GM12878 (cell line): ENCODE measurements at regions not wholly inside any gene's neighbourhood (a gene's known extent, or its start where the extent isn't known, plus 50 kb on each side); places are given as distances from the start of the nearest gene placed in this dataset.

ENCODE experiments used
- ATAC-seq: fragments of 200-7000 bp; cut with Tn5 transposase; 3 replicates; pipeline ENCODE4 v1.9.1; 2020; ENCODE audit warnings: mild to moderate bottlenecking, moderate library complexity
- BruUV-seq: library from RNA; stranded (reverse); fragments of 400-500 nt; replicated peaks from 2 replicates; lab custom pipeline; 2021; lab: Mats Ljungman, UMichigan
- CTCF ChIA-PET: fragments of 300-600 bp; sonication (Branson Sonifier 250); formaldehyde crosslinking; extraction: SDS; loops from one replicate; lab custom pipeline; 2021; ENCODE audit warnings: inconsistent platforms; lab: Yijun Ruan, JAX
- POLR2A ChIA-PET: fragments of 350-600 bp; formaldehyde crosslinking; extraction: SDS; loops from one replicate; lab custom pipeline; 2021; ENCODE audit warnings: inconsistent platforms; lab: Charles Lee
- RAD21 ChIA-PET: fragments of 300-600 bp; sonication (Branson Sonifier 250); formaldehyde crosslinking; loops from one replicate; lab custom pipeline; 2023; ENCODE audit warnings: antibody characterized with exemption; ENCODE audit not compliant: unreplicated experiment; lab: Charles Lee
- SMC1A ChIA-PET: fragments of 300-600 bp; sonication (Branson Sonifier 250); formaldehyde crosslinking; loops from one replicate; lab custom pipeline; 2023; ENCODE audit not compliant: unreplicated experiment, uncharacterized antibody; lab: Charles Lee
- DNase-seq: peaks from one replicate; pipeline ENCODE4 v3.0.0-alpha.2; 2011; ENCODE audit warnings: low read depth, low spot score
- FAIRE-seq: peaks from 3 replicates; lab custom pipeline; 2011; peaks lifted over from hg19 to GRCh38; lab: Jason Lieb, UNC
- H2AFZ ChIP-seq: 2 replicates; pipeline ENCODE4 v1.6.0; 2011; ENCODE audit warnings: low read depth, low read length, control low read depth; ENCODE audit not compliant: control insufficient read depth
- H3K27ac ChIP-seq: 2 replicates; pipeline ENCODE4 v1.5.1; 2011; ENCODE audit warnings: control low read depth; ENCODE audit not compliant: control insufficient read depth, insufficient read depth
- H3K27me3 ChIP-seq, 2 experiments: replicated peaks in 1 of 2; 2 replicates each; pipeline versions ENCODE4 v1.6.0 to v1.6.1; 2011; ENCODE audit warnings: low read length in 1 of 2; ENCODE audit not compliant: control insufficient read depth in 2 of 2, insufficient read depth in 2 of 2
- H3K36me3 ChIP-seq, 2 experiments: 2 replicates each; pipeline ENCODE4 v1.5.1; 2011; ENCODE audit warnings: low read length in 1 of 2; ENCODE audit not compliant: control insufficient read depth in 2 of 2, insufficient read depth in 2 of 2
- H3K4me1 ChIP-seq: 2 replicates; pipeline ENCODE4 v1.6.1; 2011; ENCODE audit warnings: mild to moderate bottlenecking, low read length, moderate library complexity, mixed read lengths; ENCODE audit not compliant: control insufficient read depth, insufficient read depth
- H3K4me2 ChIP-seq: 2 replicates; pipeline ENCODE4 v1.6.0; 2011; ENCODE audit warnings: control low read depth; ENCODE audit not compliant: control insufficient read depth, insufficient read depth
- H3K4me3 ChIP-seq: fragments of 200-600 bp; sonication (generic); 2 replicates; pipeline ENCODE4 v1.5.1; 2016
- H3K79me2 ChIP-seq: 2 replicates; pipeline ENCODE4 v1.6.0; 2011; ENCODE audit warnings: low read length; ENCODE audit not compliant: control insufficient read depth, insufficient read depth
- H3K9ac ChIP-seq: 2 replicates; pipeline ENCODE4 v1.8.0; 2011; ENCODE audit warnings: low read length, control low read depth, mixed read lengths; ENCODE audit not compliant: control insufficient read depth, insufficient read depth
- H3K9me3 ChIP-seq: replicated peaks from 3 replicates; pipeline ENCODE4 v1.5.1; 2011; ENCODE audit warnings: mild to moderate bottlenecking, low read length; ENCODE audit not compliant: control insufficient read depth, insufficient read depth
- H4K20me1 ChIP-seq: 2 replicates; pipeline ENCODE4 v1.6.0; 2011; ENCODE audit not compliant: control insufficient read depth, insufficient read depth
- FOXM1 ChIP-seq: IDR thresholded peaks from 2 replicates; pipeline ENCODE4 v1.6.1; 2012; ENCODE audit warnings: low read depth, mild to moderate bottlenecking, inconsistent platforms, low read length, moderate library complexity
- MTA3 ChIP-seq: IDR thresholded peaks from 2 replicates; pipeline ENCODE4 v1.6.1; 2012; ENCODE audit warnings: low read length, inconsistent platforms, borderline replicate concordance
- NFXL1 ChIP-seq: fragments of 450-650 bp; IDR thresholded peaks from 2 replicates; pipeline ENCODE4 v1.6.1; 2017; ENCODE audit warnings: antibody characterized with exemption, mild to moderate bottlenecking, borderline replicate concordance
- PAX8 ChIP-seq: fragments of 450-650 bp; IDR thresholded peaks from 2 replicates; pipeline ENCODE4 v1.6.1; 2017; ENCODE audit warnings: mild to moderate bottlenecking, moderate library complexity
- RBBP5 ChIP-seq: fragments of 200-600 bp; sonication (generic); conservative IDR thresholded peaks from 2 replicates; pipeline ENCODE4 v1.6.1; 2016
- SPI1 ChIP-seq: IDR thresholded peaks from 2 replicates; pipeline ENCODE4 v1.6.1; 2011; ENCODE audit warnings: low read depth, mild to moderate bottlenecking, low read length, moderate library complexity, borderline replicate concordance; ENCODE audit not compliant: insufficient read depth
- STAT3 ChIP-seq: IDR thresholded peaks from 2 replicates; pipeline ENCODE4 v1.6.1; 2011; ENCODE audit warnings: low read depth, low read length, improper control_type of control experiment
- SUZ12 ChIP-seq: fragments of 200-600 bp; sonication (generic); IDR thresholded peaks from one replicate; pipeline ENCODE4 v1.6.1; 2018; ENCODE audit warnings: antibody characterized with exemption, mild to moderate bottlenecking; ENCODE audit not compliant: unreplicated experiment
- TAF1 ChIP-seq: IDR thresholded peaks from 2 replicates; pipeline ENCODE4 v1.6.1; 2011; ENCODE audit warnings: mild to moderate bottlenecking, low read depth, low read length, borderline replicate concordance
- ZBTB4 ChIP-seq: fragments of 450-650 bp; formaldehyde crosslinking; IDR thresholded peaks from 2 replicates; pipeline ENCODE4 v1.4.0; 2022; ENCODE audit warnings: mild to moderate bottlenecking, moderate library complexity
- ZNF622 ChIP-seq: fragments of 450-650 bp; IDR thresholded peaks from 2 replicates; pipeline ENCODE4 v1.6.1; 2017; ENCODE audit warnings: mild to moderate bottlenecking, inconsistent platforms
- WGBS: methylation state at CpG from one replicate; pipeline ENCODE4 v1.1.6; 2016; ENCODE audit warnings: low lambda C conversion rate; ENCODE audit not compliant: insufficient replicate concordance, insufficient coverage; ENCODE audit errors: missing lambda C conversion rate; 5-methylcytosine and 5-hydroxymethylcytosine counted together
- in situ Hi-C: fragments of 300-500 bp; cut with MboI; formaldehyde crosslinking; loops from 9 replicates; pipeline ENCODE4 v1.14.3; 2018; ENCODE audit warnings: mixed read lengths
- intact Hi-C: fragments of 100-400 bp; cut with micrococcal nuclease; formaldehyde crosslinking; loops from one replicate; pipeline ENCODE4 v1.14.2; 2022; ENCODE audit not compliant: unreplicated experiment
- TF ChIP-seq, protein P1 (sequence below): IDR thresholded peaks from 2 replicates; pipeline ENCODE4 v1.6.1; 2011; ENCODE audit warnings: borderline replicate concordance, low read depth, mild to moderate bottlenecking, moderate library complexity, low read length; ENCODE audit not compliant: insufficient read depth, poor library complexity, severe bottlenecking
- TF ChIP-seq, protein P2 (sequence below): IDR thresholded peaks from 2 replicates; pipeline ENCODE4 v1.6.1; 2011; ENCODE audit warnings: low read depth, mild to moderate bottlenecking, low read length, moderate library complexity, borderline replicate concordance; ENCODE audit errors: extremely low read depth

GRCh38 chr1:99580451-99580850, 65.5 kb upstream of the PALMD start:
- FAIRE-seq: no peak
- Histone ChIP-seq H3K9me3 (no peaks in the 10 kb centered on the region), H3K4me2 (no peak overlapping the region), H2AFZ (no peak overlapping the region), H3K4me1 (no peaks in the 10 kb centered on the region), H4K20me1 (no peaks in the 10 kb centered on the region), H3K79me2 (no peaks in the 10 kb centered on the region), H3K4me3 (no peak overlapping the region), H3K36me3 (no peaks in the 10 kb centered on the region), H3K27me3 (no peaks in the 10 kb centered on the region), H3K27ac (no peak overlapping the region), H3K9ac (no peak overlapping the region)
- CTCF ChIA-PET: interaction anchor here (0.8 kb wide), 1 partner anchor 114 kb away, joined by 3 read pairs; no protein-coding TSS in a partner anchor
- no peak for DNase-seq
- TF ChIP-seq TAF1 (no peak), ZBTB4 (CRISPR knock-in tag) (no peak), ZNF622 (no peak), SUZ12 (no peak), MTA3 (no peak), NFXL1 (no peak), SPI1 (no peak), RBBP5 (no peak), FOXM1 (no peak), PAX8 (no peak), STAT3 (no peak)
- TF ChIP-seq, protein P1, sequence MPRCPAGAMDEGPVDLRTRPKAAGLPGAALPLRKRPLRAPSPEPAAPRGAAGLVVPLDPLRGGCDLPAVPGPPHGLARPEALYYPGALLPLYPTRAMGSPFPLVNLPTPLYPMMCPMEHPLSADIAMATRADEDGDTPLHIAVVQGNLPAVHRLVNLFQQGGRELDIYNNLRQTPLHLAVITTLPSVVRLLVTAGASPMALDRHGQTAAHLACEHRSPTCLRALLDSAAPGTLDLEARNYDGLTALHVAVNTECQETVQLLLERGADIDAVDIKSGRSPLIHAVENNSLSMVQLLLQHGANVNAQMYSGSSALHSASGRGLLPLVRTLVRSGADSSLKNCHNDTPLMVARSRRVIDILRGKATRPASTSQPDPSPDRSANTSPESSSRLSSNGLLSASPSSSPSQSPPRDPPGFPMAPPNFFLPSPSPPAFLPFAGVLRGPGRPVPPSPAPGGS: no peak
- TF ChIP-seq, protein P2, sequence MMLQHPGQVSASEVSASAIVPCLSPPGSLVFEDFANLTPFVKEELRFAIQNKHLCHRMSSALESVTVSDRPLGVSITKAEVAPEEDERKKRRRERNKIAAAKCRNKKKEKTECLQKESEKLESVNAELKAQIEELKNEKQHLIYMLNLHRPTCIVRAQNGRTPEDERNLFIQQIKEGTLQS: no peak
- no TSS peak for BruUV-seq
- 24% methylated on average over 6 of the region's 6 CpGs for WGBS
- intact Hi-C loops (no loop called here), in situ Hi-C loops (no loop called here)
- SMC1A ChIA-PET: interaction anchor here (1.0 kb wide), 1 partner anchor 14 kb away, joined by 3 read pairs; no protein-coding TSS in a partner anchor
- peak; percentile 25; the same call in 1 of the 3 replicates for ATAC-seq
- RAD21 ChIA-PET: no interaction called here
- POLR2A ChIA-PET: no interaction called here
